Ureter (tissue), 1 donor: ENCODE measurements at regions not wholly inside any gene's neighbourhood (a gene's known extent, or its start where the extent isn't known, plus 50 kb on each side); places are given as distances from the start of the nearest gene placed in this dataset.
"Not testable (repeated sequence)": the region's sequence is repeated elsewhere in the genome, so short reads cannot be mapped to it uniquely, and the experiment has no call there.

Experiments used
- DNase-seq: peaks from one replicate; pipeline ENCODE4 v3.0.0-alpha.2; 2020; ENCODE audit warnings: low spot score
- donor health status: DM: yes; HTN: yes; CAD: no.

DNA sequence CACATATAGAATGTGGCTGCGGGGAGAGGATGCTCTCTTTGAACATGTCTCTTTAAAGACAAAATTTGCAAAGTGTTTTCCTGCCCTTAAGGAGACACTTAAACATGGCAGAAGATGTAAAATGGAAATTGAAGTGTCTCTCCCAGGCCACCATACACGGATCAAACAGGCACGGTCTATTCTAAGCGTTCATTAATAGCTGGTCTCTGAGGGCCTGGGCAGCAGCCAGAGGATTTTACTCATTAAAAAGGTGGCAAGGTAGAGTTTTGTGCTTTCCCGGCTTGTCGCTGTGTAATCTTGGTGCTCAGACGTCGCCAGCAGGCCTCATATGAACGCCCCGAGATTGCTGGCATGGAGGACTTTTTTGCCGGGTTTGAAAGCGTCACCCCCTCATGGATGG, 205.5 kb downstream of the EMX2 start:
- DNase-seq: no peak

- DNase-seq: no peak
These were observed 208.1 kb downstream of the EMX2 start for GRCh38 chr10:117750616-117751015.

DNA sequence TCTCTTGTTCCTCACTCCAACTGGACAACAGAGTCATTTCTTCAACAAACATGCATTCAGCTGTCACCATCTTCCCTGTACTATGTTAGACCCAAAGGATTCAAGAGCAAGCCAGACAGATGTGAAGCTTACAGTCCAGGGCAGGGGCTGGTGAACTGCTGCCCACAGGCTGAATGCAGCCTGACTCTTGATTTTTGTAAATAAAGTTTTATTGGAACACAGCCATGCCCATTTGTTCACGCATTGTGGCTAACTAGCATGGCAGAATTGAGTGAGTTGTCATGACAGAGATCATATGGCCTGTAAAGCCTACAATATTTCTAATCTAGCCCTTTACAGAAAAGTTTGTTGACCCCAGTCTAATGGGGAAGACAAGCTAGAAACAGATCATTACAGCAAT, 208.7 kb downstream of the EMX2 start:
- DNase-seq: no peak

- DNase-seq: no peak
These were observed 209.6 kb downstream of the EMX2 start for GRCh38 chr10:117752103-117752502.

DNA sequence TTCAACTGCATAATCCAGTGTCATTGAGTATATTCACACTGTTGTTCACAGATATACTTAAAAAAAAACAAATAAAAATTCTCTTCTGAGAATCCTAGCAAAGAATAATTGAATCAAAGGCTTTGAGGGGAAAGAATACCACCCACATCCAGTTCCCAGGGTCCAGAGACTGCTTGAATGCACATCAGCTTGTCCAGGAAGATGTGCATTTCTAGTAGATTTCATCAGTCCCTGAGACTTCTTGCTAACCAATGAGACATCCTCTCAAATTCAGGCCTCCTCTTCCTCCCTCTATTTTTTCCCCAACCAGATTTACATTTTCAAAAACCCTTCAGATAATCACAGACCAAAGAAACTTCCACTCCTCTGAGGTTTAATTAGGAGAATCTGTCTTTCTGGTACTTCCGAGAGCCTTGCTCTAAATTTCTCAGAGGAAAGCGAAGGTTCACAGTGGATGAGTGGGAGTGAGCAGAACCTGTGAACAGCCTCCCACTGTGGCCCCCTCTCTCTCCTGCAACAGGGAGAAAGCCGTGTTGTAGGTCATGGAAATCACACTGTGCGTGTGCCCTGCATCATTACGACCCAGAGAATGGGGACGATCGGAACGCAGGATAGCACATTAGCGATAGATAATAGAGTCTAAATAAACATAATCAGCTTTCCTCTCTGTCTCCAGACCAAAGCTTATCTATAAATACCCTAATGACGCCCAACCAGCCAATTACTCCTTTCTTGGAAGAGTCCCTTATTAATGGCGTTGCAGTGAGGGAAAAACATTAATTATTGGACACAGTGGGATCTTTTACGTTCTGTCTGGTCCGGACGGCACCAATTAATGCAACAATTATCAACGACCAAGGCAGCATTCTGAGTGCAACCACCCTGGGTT, 212.5 kb downstream of the EMX2 start:
- DNase-seq: no peak

DNA sequence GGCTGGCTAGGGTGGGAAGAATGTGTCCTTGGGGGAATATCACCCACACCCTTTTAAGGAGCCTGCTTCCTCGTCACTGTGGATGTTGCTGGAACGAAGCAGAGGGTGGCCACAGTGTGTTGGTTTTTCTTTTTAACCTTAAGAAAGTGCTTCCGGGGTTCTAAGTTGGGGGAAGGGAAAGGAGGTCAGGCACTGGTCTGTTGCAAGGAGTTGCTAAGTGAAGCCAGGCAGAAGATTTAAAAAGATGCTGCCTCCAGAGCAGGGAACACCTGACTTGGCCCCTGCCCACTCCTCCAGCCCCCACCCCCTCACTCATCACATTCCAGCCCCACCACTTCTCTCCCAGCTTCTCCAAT, 213.1 kb downstream of the EMX2 start:
- no peak for DNase-seq

DNA sequence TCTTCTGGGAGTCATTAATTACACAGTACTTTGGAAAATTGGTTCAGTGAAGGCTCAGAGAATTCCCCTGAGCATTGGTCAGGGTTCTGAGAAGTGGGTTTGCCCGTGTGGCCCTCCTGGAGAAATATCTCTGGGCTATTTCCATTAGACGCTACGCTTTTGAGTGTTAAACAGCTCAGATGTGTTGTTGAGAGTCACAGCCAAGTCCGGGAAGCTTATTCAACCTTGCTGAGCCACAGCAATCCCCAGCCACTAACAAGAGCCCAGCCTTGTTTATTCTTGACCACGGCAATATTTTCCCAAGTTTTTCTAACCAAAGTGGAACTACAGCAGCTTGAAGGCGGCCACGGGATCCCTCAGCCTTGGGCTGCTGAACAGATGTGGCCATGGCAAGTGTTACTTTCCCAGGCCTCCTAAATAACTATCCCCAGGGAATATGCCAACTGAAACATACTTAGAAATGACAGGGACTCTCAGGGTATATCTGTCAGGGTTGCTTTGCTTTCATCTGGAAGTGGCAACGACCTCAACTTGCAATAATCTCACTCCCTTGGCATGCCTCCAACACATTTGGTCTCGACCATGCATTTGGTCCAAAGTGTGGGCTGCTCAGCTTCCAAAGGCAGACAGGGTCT, 214.7 kb downstream of the EMX2 start:
- no peak for DNase-seq

GRCh38 chr10:117759266-117759665, 216.7 kb downstream of the EMX2 start:
- no peak for DNase-seq

- no peak for DNase-seq
These were observed 219.1 kb downstream of the EMX2 start for GRCh38 chr10:117761695-117762094.

DNA sequence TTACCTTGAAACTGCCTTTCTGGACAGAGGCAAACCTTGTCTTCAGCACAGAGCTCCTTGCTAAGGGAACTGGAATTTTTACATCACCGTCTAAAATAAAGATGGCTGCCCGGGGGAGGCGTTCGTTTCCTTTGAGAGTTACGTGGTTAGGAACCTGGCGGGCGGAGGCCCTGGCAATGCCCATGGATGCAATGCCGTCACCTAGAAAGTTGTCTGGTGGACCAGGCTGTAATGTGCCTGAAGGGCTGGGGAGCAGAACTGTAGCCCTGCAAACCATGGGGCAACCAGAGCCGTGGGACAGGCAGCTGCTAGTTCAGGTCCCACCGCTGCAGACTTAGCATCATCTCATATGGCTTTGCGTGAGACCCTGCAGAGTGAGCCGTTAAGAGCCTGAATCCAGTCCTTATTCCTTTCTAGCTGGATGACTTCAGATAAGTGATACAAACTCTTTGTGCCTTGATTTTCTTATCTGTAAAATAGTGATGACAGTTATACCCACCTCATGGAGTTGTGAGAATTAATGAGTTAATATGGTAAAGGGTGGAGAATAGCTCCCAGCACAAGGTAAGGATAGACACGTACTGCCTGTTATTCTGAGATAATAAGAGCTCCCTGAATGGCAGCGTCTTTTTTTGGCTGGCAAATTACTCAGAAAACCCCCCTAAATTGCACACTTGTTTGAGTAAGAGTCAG, 219.7 kb downstream of the EMX2 start:
- DNase-seq: no peak

DNA sequence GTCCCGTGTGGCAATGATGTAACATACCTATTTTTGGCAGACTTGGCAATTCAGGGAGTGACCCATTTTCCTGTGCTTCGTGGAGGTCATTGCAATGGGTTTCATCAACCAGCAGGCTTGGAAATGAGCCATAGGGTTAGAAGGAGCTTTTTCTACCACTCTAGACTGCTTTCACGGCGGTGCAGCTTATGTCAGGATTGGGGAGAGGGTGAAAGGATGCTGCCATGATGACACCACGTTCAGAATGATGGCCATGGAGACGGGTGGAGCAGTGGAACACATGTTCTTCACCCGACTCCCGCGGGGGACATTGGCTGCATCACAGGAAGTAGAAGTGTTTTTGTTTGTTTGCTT, 220.2 kb downstream of the EMX2 start:
- DNase-seq: no peak

GRCh38 chr10:117763528-117763927, 221.0 kb downstream of the EMX2 start:
- no peak for DNase-seq

GRCh38 chr10:117768333-117769042, 225.9 kb downstream of the EMX2 start:
- DNase-seq: no peak

DNA sequence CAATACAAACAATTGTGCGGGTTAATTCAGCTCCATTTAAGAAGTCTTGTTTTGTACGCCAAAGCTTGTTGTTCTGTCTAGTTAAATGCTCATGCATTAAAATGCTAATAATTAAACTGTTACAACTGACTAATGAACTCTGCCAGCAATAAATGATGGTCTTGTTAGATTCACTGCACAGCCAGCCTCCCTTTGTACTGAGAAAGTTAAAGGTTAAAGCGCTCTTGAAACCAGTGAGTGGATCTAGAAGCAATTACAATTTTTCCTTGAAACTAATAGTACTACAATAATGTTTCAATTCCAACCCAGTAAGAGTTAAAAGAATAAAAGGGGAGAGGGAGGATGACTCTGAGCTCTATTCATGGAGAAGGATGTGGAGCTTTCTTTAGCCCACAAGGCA, 233.0 kb downstream of the EMX2 start:
- DNase-seq: no peak

DNA sequence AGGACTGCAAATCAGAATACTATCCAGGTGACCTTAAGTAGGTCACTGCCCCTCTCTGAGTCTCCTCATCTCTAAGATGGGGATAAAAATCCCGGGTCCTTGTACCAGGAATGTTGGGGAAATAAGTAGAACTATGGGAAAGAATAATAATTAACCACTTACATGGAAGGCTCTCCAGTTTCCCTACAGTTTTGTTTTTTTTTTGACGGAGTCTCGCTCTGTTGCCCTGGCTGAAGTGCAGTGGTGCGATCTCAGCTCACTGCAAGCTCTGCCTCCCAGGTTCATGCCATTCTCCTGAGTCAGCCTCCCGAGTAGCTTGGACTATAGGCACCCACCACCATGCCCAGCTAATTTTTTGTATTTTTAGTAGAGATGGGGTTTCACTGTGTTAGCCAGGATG, 234.7 kb downstream of the EMX2 start:
- DNase-seq: not testable (repeated sequence)

DNA sequence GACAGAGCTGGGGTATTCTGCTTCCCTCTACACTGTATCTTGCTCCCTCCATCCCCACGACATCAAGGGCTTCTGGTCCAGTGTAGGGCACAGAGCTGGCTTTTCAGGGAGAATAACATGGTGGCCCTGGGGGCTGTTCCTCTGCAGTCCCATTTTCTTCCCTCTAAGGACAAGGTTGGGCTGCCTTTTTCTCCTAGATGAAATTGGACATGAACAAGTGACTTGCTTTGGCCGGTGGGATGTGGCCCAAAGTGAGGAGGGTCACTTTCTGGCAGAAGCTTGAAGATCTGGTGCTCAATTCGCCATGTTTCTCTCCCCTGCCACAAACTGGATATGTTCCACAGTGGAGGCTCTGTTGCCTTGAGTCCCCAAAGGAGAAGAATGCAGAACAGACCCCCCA, 235.7 kb downstream of the EMX2 start:
- no peak for DNase-seq

DNA sequence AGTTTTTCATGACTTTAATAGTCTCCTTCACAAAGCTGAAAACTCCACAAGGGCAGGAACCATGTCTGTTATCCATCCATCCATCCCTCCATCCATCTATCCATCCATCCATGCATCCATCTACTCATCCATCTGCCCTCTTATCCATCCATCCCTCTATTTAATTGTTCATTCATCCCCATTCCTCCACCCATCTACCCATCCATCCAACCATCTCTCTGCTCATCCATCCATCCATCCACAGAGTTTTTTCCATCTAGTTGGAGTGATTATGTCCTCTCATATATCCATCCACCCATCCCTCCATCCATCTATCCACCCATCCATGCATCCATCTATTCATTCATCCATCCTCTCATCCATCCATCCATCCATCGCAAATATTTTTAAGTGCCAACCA, 237.9 kb downstream of the EMX2 start:
- no peak for DNase-seq

DNA sequence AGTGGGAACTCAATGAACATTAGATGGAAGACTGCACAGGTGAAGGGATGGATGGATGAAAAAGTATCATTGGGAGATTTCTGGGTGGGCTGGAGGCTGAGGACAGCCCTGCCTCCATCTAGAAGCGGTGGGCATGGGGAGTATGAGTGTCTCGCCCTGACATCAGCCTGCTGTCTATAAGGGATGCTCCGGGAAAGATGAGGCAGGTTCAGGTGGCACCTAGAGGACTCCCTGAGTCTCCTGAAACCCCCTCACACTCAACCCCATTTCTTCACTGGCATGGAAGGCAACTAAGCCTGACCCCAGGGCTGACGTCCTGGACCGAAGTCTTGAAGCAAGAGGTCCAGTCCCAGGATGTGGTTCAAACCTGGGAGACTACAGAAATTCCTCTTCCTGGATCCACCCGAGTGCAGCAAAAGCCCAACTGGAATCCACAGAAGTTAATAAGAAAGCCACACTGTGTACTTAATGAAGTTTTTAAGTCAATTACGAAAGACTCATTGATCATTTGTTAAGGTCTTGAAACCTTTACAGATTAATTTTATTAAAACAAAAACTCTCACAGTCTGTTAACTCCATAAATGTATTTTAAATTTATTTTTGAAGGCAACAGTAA, 238.8 kb downstream of the EMX2 start:
- no peak for DNase-seq

- no peak for DNase-seq
These were observed 239.7 kb downstream of the EMX2 start for GRCh38 chr10:117782276-117782675.

GRCh38 chr10:117783698-117784395, 241.3 kb downstream of the EMX2 start:
- no peak for DNase-seq

GRCh38 chr10:117784776-117785175, 242.2 kb downstream of the EMX2 start:
- no peak for DNase-seq
